CD4-positive, alpha-beta T cell treated with Interleukin-10 for 1 hour (primary cell): ENCODE measurements at regions not wholly inside any gene's neighbourhood (a gene's known extent, or its start where the extent isn't known, plus 50 kb on each side); places are given as distances from the start of the nearest gene placed in this dataset.

ENCODE experiments used
- DNase-seq: peaks from one replicate; pipeline ENCODE4 v3.0.0-alpha.2; 2020

- DNase-seq, result no peak
Observed at GRCh38 chr6:14690120-14691056, 555.5 kb upstream of the JARID2 start.

- no peak for DNase-seq
Observed at GRCh38 chr6:14692208-14692607, 553.7 kb upstream of the JARID2 start.

DNA sequence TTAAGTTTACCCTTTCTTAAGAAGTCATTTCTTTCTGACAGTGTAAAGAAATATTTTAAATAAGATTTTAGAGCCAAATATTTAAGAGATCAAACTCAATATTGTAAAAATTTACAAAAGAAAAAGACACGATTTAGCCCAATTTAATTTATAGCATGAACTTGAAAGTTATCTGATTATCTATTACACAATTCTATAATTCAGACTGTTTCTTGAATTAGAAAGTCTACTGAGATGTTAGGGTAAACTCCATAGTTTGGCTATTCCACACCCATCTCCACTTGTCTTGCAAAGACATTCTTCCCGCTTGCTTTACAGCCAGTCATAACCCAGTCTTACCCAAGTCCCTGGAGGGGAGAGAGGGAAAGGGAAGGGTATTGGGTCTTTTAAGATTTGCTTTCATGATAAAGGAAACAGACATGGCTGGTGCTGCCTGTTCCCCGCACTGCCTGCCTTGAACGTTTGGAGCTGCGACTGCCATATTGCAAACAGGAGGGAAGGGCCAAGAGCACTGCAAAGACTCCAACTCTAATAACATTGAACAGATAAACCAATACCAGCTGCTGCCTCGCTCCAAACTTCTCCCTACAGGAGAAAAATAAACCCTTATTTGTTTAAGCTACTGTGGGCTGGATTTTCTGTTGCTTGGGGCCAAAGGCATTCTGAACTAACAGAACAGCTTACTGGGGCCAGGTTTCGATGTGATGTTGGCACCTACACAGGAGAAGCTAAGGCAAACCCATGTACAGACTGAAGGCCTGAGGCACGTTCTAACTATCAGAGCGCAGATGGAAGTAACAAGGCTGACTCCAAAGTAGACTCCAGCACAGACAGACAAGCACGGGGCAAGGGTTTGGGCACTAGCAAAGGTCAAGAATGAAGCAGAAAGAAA, 552.3 kb upstream of the JARID2 start:
- no peak for DNase-seq

- no peak for DNase-seq
Observed at GRCh38 chr6:14694308-14694707, 551.6 kb upstream of the JARID2 start.

DNA sequence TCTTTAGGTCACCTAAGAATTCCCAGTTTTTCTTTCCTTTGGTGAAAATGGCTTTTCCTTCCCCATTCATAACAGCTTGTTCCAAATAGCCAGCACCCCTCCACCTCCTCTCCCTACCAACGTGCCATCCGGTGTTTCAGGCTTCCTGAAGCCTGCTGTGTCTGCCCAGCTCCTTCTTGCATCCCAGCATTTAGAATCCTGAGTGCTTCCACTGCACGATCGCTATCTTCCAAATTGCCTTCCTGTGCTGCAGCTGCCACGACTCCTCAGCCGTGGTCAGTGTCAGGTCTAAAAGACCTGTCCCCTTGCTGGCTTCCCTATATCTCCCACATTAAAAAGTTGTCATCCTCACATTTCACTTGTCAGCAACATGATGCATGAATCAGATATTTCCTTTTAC, 550.3 kb upstream of the JARID2 start:
- no peak for DNase-seq

DNA sequence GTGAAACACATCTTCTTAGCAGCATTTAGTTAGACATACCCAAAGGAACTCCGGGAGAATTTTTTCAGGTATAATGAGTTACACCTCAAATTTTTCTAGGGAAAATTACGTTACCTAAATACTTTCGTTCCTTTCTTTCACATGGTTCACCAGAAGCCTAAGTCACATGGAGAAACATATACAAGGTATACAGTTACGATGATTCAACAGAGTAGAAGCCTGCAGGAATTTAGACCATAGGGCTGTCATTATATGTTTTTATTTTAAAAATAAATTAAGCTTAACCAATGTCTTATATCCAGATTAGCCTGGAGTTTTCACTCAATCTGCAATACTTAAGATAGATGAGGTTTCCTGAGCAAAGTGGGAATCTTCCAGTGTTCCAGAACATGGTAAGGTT, 549.5 kb upstream of the JARID2 start:
- no peak for DNase-seq

GRCh38 chr6:14697427-14697826, 548.4 kb upstream of the JARID2 start:
- DNase-seq, result no peak

- no peak for DNase-seq
Observed at GRCh38 chr6:14699803-14700601, 545.9 kb upstream of the JARID2 start.

GRCh38 chr6:14701946-14702345, 543.9 kb upstream of the JARID2 start:
- DNase-seq, result no peak

DNA sequence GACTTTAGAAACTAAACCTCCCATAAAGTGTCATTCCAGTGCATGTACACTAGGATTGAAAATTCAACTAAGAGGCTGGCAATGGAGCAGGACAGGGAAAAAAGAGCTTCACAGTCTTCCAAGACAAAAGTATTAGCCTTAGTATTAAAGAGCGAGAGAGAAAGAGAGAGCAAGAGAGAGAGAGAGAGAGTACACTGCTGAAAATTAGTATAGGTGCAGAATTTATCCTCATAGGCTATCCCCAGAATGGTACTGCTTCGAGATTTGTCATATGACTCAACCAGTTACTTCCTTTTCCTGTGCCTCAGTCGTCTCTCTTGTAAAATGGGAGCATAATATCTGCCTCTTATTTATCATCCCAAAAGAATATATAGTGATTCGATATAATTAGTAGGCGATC, 543.2 kb upstream of the JARID2 start:
- no peak for DNase-seq

DNA sequence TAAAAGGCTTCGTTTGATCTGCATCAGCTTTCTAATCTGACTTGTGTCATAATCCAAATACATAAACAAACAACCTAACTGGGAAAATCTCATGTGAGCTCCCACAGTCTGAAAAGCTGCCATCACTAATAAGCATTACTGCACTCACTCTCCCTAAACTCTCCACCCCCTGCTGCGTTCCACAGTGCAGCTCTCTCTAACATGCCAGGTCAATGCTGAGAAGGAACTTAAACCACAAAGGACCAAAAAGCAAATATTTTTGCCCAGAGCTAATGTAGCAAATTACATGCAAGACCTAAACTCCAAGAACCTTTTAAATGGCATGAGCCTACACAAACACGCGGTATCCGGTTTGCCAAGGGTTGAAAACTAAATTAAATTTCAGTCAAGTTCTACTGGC, 542.3 kb upstream of the JARID2 start:
- no peak for DNase-seq

GRCh38 chr6:14704383-14705271, 541.2 kb upstream of the JARID2 start:
- DNase-seq, result no peak

DNA sequence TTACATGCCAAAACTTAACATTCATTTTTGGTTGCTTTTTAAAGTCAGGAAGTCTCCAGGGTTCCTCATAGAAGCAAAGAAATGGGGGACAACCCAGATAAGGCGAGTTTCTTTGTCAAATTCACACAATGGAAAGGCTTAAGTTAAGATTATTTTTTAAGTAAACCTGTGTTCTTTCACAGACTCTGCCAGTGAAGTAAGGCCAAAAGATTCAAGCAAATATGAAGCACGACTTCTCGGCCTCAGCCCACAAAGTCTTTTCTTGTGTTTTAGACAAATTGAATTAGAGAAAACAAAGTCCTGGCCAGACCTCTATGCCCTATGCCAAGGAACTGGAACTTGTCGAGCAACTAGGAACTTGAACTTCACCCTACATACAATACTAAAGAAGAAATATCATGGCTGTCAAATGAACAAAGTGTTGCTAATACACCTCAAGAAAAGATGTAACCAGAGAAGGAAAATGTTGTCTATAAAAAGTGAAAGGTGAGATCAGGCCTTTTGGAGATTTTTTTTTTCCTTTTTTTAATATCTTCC, 540.0 kb upstream of the JARID2 start:
- DNase-seq, result no peak

DNA sequence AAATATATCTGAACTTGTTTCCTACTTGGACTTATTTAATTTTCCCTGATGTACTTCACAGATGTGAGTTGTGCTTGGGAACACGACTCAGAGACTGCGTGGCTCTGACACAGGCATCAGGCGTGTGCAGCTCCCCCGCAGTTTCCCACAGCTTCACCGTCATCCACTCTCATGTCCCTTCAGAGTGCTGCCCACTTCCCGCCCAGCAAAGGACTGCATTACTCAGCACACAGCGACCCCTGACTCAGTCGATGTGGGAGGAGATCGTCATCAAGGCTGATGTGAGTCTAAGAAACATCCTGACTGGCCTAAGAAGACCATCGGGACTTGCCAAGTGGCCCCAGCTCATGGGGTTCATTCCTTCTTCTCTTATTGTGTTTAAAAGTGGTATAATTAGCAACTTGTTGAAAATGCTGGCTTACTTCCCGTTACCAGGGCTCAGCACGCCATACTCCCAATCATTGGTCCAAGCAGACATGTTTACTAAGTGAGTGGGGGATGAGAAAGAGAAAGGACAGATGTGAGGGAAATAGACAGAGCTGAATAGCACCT, 539.4 kb upstream of the JARID2 start:
- no peak for DNase-seq

- no peak for DNase-seq
Observed at GRCh38 chr6:14707276-14707675, 538.6 kb upstream of the JARID2 start.

DNA sequence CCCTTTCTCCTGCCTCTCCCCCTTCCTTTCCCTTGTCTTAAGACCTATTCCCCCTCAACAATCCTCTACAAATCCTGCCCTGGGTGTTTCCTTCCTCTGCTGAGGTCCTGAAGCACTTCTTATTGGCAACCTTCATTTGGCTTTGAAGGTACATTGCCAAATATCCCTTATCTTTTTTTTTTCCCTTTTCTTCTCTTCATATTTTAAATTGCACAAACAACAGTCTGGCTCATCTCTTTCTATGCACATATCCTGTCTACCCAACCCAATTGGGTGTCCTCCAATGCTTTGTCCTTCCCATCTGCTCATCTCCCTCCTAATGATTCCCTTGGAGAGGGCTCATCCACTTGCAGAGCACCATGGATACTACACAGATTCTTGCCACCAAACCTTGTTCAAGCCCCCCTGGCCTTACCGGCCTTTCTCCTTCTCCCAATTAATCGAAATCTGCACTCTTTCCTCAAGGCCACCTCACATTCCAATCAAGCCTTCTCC, 537.9 kb upstream of the JARID2 start:
- no peak for DNase-seq

DNA sequence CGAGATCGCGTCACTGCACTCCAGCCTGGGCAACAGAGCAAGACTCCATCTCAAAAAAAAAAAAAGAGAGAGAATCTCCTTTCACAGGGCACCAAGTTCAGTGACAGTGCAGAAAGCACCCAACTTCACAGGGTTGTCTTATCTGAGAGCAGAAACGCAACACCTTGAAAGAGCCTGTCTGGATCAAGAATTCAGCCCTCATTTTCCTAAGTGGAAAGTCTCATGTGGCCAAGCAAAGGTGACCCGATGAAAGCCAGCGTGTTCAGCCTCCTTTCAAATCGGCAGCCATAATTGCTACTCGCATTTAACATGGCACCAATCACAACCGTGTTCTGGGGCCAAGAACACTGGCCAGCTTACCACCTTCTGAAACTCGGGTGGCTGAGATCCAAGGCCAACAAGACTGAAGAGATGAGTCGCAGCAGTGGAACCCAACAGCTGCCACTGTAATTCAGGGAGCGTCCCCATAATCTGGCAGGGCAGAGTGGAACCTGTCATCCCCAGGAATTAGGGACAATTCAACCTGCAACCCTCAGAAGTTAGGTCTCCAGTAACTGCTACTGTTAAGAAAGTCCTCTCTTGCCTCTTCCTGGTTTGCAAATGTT, 536.7 kb upstream of the JARID2 start:
- DNase-seq, result no peak

- no peak for DNase-seq
Observed at GRCh38 chr6:14709900-14710299, 536.0 kb upstream of the JARID2 start.

DNA sequence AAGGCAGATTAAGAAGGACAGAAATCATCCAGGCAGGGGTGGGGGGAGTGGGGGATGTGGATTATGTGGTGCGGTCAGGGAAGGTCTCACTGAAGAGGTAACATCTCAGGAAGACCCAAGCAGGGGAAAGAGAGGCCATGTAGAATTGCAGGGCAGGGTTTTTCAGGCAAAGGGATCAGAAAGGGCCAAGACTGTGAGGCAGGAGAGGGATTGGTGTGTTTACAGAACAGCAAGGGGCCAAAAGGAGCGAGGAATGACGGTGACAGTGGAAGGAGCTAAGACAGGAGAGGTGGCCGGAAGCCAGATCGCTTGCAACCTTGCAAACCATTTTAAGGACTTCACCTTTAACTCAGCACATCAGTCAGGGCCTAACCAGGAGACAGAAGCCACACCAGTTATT, 535.4 kb upstream of the JARID2 start:
- no peak for DNase-seq

- DNase-seq, result peak; percentile 56
Observed at GRCh38 chr6:14711056-14711703, 534.7 kb upstream of the JARID2 start.
